HG03097 (cell line): ENCODE measurements at regions not wholly inside any gene's neighbourhood (a gene's known extent, or its start where the extent isn't known, plus 50 kb on each side); places are given as distances from the start of the nearest gene placed in this dataset.

ENCODE experiments used
- ATAC-seq: cut with Tn5 transposase; IDR thresholded peaks from one replicate; pipeline ENCODE4 v1.9.1; 2021; ENCODE audit not compliant: unreplicated experiment, low FRiP score

DNA sequence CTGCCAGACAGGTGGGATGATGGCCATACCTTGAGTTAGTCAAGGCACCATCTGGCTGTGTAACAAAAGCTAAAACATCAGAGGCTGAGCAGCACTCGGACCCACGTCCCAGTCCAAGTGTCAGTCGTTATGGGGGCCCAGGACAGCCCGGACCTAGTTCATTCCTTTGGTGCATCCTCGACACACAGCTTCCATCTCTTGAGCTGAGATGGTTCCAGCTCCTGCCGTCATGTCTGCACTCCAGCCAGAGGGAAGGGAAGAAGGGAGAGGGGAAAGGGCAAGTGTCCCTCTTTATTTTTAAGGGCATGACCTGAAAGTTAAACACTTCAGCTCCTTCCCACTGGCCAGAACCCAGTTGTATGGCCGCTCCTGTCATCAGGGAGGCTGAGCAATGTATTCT is 218.0 kb downstream of the SEC14L1 start:
- ATAC-seq, result no peak

- ATAC-seq, result no peak
These were observed 218.5 kb downstream of the SEC14L1 start for GRCh38 chr17:77359236-77359635.

- ATAC-seq, result no peak
These were observed 221.3 kb downstream of the SEC14L1 start for GRCh38 chr17:77361986-77362620.

GRCh38 chr17:77363821-77364361 is 223.1 kb downstream of the SEC14L1 start:
- ATAC-seq, result no peak

- no peak for ATAC-seq
These were observed 223.7 kb downstream of the SEC14L1 start for GRCh38 chr17:77364381-77364911.

GRCh38 chr17:77364941-77365583 is 224.3 kb downstream of the SEC14L1 start:
- ATAC-seq, result no peak

DNA sequence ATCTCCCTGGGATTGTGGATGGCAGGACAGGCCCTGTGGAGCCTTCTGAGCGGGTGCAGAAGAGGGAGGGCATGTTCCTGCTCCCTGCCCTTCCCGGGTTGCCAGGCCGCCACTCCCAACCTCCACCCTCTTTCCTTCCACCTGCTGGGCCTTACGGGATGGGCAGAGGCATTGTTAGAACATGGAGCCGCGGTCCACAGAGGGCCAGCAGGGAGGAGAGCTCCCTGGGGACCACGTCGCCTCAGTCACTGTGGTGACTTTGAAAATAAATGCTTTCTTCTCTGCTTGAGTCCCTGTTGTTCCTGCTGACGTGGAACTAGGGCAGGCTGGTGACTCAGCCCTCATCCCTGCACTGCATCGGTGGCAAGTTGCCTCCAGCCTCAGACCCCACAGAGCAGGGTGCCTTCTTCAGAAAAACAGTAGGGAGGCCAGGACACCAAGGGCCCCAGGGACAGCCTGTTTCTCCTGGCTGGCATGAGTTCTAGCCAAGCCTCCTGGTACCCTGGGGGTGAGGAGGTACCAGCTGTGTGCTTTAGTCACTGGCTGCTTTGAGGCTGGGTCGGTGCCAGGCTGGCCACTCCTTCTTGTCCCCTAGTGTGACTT is 224.9 kb downstream of the SEC14L1 start:
- no peak for ATAC-seq

GRCh38 chr17:77366206-77366557 is 225.4 kb downstream of the SEC14L1 start:
- no peak for ATAC-seq

GRCh38 chr17:77366558-77367245 is 225.9 kb downstream of the SEC14L1 start:
- ATAC-seq, result no peak

GRCh38 chr17:77369544-77369971 is 228.8 kb downstream of the SEC14L1 start:
- ATAC-seq, result no peak

DNA sequence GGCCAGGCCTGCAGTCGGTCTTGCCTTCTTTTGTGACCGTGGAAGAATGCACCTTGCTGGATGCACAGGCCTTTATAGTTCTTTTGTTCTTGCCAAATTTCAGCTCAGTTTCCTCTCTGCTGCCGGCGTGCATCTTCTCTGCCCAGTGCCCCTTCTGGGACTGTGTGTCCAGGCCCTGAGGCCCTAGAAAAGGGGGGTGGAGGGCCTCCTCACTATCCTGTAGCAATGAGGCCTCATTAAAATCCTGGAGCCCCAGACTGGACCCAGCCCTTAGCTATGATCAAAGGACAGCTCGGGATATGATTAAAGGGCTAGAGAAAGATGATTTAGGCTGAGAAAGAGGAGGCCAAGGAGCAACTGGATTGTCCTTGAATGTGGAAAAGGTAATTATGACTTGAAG is 229.8 kb downstream of the SEC14L1 start:
- ATAC-seq, result no peak

DNA sequence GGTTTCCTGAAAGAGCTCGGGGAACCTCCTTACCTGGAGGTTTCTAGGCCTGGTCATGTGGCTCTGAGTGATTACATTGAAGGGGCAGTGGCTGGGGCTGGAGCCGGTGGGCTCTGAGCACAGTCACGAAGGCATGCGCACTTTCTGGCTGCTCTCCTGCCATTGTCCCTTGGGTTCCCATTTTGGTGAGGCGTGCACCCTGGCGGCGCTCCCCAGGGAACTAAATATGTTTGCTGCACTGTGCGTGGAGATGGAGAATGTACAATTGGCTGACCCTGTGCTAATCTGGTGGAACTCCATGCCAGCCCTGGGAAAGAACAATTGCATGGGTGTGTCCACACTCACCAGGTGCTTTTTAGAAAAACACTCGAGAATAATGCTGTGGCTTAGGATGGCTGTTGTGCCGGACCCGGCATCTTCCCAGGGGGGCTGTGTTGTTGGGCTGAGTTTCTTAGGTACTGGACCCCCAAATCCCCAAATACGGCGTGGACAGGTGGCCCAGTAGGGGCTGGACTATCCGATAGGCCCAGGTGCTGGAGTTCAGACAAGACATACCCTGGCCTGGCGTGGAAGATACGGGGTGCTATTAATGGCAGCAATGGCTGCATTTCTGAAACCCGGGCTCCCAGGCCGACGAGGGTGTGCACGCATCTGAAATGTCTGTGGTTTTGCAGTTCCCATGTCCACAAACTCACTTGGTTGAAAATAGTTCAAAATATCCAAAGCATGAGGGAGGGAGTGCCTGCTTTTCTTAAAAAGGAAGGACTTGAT is 230.5 kb downstream of the SEC14L1 start:
- ATAC-seq, result no peak

- ATAC-seq, result no peak
These were observed 231.2 kb downstream of the SEC14L1 start for GRCh38 chr17:77371888-77372443.

- ATAC-seq, result peak; percentile 51
These were observed 231.9 kb downstream of the SEC14L1 start for GRCh38 chr17:77372444-77373298.

GRCh38 chr17:77373299-77374169 is 232.8 kb downstream of the SEC14L1 start:
- ATAC-seq, result peak; percentile 14

DNA sequence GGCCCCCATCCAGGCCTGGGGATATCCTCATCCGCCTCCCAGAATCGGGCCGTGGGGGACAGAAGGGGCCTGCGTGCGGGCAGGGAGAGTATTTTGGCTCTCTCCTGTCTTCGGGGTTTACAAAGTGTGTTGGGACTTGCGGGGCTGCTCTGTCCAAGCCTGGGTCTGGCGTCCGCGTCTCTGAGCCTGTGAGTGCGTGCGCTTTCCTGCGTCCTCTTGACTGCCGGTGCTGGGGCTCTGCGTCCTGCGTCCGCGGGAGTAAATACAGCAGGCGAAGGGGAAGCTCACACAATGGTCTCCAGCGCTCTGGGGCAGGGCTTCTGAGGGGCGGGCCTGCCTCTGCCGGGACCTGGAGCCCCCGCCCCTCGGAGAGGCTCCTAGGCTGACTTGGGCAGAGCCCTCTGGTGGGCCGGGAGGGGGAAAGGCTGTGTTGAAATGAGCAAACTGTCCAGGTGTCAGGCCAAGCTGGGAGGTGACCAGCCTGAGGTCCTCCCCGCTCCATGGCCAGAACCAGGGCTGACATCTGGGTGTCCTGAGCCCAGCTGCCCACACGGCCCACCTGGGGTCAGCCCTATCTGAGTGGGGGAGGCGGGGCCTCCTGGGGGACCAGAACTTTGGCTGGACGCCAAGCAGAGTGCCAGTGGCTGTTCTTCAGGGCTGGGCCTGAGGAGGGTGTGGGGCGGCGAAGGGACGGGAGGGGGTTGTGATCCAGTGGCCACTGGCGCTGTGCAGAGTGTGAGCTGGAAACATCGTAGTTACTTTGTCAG is 233.6 kb downstream of the SEC14L1 start:
- no peak for ATAC-seq
